Dermis microvascular lymphatic vessel endothelial cell (primary cell): ENCODE measurements at regions not wholly inside any gene's neighbourhood (a gene's known extent, or its start where the extent isn't known, plus 50 kb on each side); places are given as distances from the start of the nearest gene placed in this dataset.
A peak's percentile ranks its signal among the peaks of the same experiment; 100 is the strongest.
"Not testable (repeated sequence)": the region's sequence is repeated elsewhere in the genome, so short reads cannot be mapped to it uniquely, and the experiment has no call there.

Experiments
- DNase-seq, 2 donors: peaks; one replicate each; pipeline versions ENCODE4 v3.0.0 to v3.0.0-alpha.2; 2010; ENCODE audit warnings: low read depth in 2 of 2

- DNase-seq: peak in 1 of 2 donors; percentile 15
Observed at GRCh38 chr6:135555550-135555949, 58.0 kb upstream of the AHI1 start.

- no peak for DNase-seq
Observed at GRCh38 chr6:135557582-135557981, 60.0 kb upstream of the AHI1 start.

- DNase-seq: not testable (repeated sequence)
Observed at GRCh38 chr6:135565605-135566004, 68.1 kb upstream of the AHI1 start.

- no peak for DNase-seq
Observed at GRCh38 chr6:135566311-135567068, 69.0 kb upstream of the AHI1 start.

- DNase-seq: no peak
Observed at GRCh38 chr6:135567375-135568083, 70.0 kb upstream of the AHI1 start.

- DNase-seq: peak; percentile 89 to 94
Observed at GRCh38 chr6:135568379-135568778, 70.8 kb upstream of the AHI1 start.

- DNase-seq: no peak
Observed at GRCh38 chr6:135572051-135572450, 74.5 kb upstream of the AHI1 start.

- DNase-seq: no peak
Observed at GRCh38 chr6:135575629-135576028, 78.1 kb upstream of the AHI1 start.

- DNase-seq: no peak
Observed at GRCh38 chr6:135576055-135576454, 78.5 kb upstream of the AHI1 start.

GRCh38 chr6:135577059-135577538 is 79.6 kb upstream of the AHI1 start:
- no peak for DNase-seq

GRCh38 chr6:135578976-135579375 is 81.4 kb upstream of the AHI1 start:
- no peak for DNase-seq

GRCh38 chr6:135581211-135581610 is 83.7 kb upstream of the AHI1 start:
- DNase-seq: no peak

GRCh38 chr6:135583256-135583761 is 85.8 kb upstream of the AHI1 start:
- DNase-seq: no peak

GRCh38 chr6:135586388-135586787 is 88.8 kb upstream of the AHI1 start:
- no peak for DNase-seq

GRCh38 chr6:135586844-135587243 is 89.3 kb upstream of the AHI1 start:
- DNase-seq: no peak

- no peak for DNase-seq
Observed at GRCh38 chr6:135592276-135592675, 94.7 kb upstream of the AHI1 start.

GRCh38 chr6:135594000-135594399 is 96.5 kb upstream of the AHI1 start:
- no peak for DNase-seq

- DNase-seq: no peak
Observed at GRCh38 chr6:135600086-135600702, 102.7 kb upstream of the AHI1 start.

GRCh38 chr6:135600931-135601330 is 103.4 kb upstream of the AHI1 start:
- no peak for DNase-seq

- DNase-seq: no peak
Observed at GRCh38 chr6:135601857-135602256, 104.3 kb upstream of the AHI1 start.

GRCh38 chr6:135603249-135603648 is 105.7 kb upstream of the AHI1 start:
- DNase-seq: no peak
